BE2C (cell line): ENCODE measurements at regions not wholly inside any gene's neighbourhood (a gene's known extent, or its start where the extent isn't known, plus 50 kb on each side); places are given as distances from the start of the nearest gene placed in this dataset.
"Not testable (repeated sequence)": the region's sequence is repeated elsewhere in the genome, so short reads cannot be mapped to it uniquely, and the experiment has no call there.

Source experiments
- DNase-seq: peaks from one replicate; pipeline ENCODE4 v3.0.0-alpha.2; 2020
- H3K27me3 ChIP-seq: fragments of 250-450 bp; sonication (Bioruptor Pico); 2 replicates; pipeline ENCODE4 v1.5.1; 2020; ENCODE audit warnings: mild to moderate bottlenecking
- H3K36me3 ChIP-seq: fragments of 250-450 bp; sonication (Bioruptor Pico); 2 replicates; pipeline ENCODE4 v1.5.1; 2020; ENCODE audit warnings: mild to moderate bottlenecking
- H3K4me1 ChIP-seq: fragments of 250-450 bp; sonication (Bioruptor Pico); 2 replicates; pipeline ENCODE4 v1.5.1; 2020
- H3K4me3 ChIP-seq: 2 replicates; pipeline ENCODE4 v1.5.1; 2011; ENCODE audit warnings: low read depth, low read length
- H3K9me3 ChIP-seq: fragments of 250-450 bp; sonication (Bioruptor Pico); 2 replicates; pipeline ENCODE4 v1.5.1; 2020
- TF ChIP-seq, protein P1 (sequence below): IDR thresholded peaks from 2 replicates; pipeline ENCODE4 v1.5.1; 2012; ENCODE audit warnings: mild to moderate bottlenecking, low read depth, low read length

DNA sequence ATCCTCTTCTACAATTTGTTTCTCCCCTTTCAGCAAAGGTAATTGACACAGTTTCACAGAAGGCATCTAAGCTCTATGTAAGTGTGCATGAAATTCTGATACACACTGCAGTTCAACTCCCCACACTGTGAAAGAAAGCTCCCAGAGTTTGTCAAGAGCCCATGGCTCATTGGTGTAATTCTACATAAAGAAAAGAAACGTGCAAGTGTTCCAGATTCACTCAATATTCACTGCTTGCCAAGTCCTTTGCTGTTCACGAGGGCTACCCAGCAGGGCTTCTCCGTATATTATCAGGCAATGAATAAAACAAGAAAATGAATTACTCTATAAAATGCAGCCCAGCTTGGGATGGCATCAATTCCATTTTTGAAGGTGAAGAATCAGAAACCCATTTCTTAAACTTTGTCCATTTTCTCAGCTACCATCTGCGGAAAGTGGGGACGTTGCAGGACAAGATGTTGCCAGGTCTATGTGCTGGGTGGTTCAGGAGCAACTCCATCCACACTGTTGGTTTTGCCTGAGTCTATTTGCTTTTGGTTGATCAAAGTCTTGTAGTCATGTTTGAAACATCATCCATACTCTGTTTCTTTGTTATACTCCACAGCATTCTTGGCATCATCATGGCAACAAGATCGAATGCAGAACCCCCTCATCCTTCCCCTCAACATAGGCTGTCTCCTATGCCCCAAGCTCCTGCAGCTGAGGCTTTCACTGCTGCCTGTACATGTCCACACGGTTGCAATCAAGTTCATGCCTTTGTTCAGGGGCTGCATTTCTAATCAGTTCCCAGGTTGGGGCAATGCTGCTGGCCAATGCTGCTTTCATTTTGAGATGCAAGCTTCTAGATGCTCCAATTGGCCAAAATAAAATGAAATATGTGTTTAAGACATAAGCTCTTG, 301.8 kb downstream of the MED10 start:
- H3K4me3 ChIP-seq, result no peak overlapping the region
- H3K27me3 ChIP-seq, result no peaks in the 10 kb centered on the region
- TF ChIP-seq, protein P1, sequence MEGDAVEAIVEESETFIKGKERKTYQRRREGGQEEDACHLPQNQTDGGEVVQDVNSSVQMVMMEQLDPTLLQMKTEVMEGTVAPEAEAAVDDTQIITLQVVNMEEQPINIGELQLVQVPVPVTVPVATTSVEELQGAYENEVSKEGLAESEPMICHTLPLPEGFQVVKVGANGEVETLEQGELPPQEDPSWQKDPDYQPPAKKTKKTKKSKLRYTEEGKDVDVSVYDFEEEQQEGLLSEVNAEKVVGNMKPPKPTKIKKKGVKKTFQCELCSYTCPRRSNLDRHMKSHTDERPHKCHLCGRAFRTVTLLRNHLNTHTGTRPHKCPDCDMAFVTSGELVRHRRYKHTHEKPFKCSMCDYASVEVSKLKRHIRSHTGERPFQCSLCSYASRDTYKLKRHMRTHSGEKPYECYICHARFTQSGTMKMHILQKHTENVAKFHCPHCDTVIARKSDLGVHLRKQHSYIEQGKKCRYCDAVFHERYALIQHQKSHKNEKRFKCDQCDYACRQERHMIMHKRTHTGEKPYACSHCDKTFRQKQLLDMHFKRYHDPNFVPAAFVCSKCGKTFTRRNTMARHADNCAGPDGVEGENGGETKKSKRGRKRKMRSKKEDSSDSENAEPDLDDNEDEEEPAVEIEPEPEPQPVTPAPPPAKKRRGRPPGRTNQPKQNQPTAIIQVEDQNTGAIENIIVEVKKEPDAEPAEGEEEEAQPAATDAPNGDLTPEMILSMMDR, result no peak
- no peaks in the 10 kb centered on the region; the same call in 1 of the 2 replicates for H3K9me3 ChIP-seq
- no peak for DNase-seq
- peaks cover 3% of the 10 kb centered on the region; the same call in 1 of the 2 replicates for H3K4me1 ChIP-seq
- H3K36me3 ChIP-seq, result no peaks in the 10 kb centered on the region

DNA sequence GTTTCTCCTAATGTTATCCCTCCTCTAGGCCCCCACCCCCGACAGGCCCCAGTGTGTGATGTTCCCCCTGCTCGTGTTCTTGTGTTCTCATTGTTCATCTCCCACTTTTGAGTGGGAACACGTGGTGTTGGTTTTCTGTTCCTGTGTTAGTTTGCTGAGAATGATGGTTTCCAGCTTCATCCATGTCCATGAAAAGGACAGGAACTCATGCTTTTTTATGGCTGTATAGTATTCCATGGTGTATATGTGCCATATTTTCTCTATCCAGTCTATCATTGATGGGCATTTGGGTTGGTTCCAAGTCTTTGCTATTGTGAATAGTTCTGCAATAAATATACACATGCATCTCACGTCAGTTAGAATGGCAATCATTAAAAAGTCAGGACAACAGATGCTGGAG, 305.9 kb downstream of the MED10 start:
- not testable (repeated sequence) for H3K9me3 ChIP-seq

DNA sequence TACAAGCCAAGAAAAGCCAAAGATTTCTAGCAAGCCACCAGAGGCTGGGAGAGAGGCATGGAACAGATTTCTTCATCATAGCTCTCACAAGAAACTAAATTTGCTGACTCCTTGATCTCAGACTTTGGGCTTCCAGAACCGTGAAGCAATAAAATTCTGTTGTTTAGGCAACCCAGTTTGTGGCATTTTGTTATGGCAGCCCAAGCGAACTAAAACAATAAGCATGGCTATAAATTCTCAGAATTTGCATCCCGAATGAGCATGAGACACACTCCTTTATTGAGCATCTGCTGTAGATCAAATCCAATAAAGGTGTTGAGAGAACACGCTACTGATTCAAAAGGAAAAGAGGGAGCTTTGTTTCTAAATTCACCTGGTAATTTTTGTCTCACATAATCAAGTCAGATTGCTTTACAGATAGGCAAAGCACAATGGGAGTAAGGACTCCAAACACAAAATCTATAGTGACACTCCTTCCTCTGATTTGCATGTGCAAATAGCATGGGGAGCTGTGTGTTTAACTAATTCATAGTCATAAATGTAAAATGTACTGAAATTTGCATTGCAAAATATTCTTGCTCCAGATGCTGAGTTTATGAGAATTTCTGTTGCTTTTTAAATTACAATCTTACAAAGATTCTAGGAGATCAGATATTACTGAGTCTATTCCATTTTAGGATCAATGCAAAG, 308.7 kb downstream of the MED10 start:
- DNase-seq, result no peak
- TF ChIP-seq, protein P1, result no peak
- no peaks in the 10 kb centered on the region for H3K4me1 ChIP-seq
- H3K27me3 ChIP-seq, result no peaks in the 10 kb centered on the region
- H3K9me3 ChIP-seq, result no peaks in the 10 kb centered on the region; the same call in 1 of the 2 replicates
- no peak overlapping the region for H3K4me3 ChIP-seq
- no peaks in the 10 kb centered on the region for H3K36me3 ChIP-seq

More for the DNA sequence above, 305.9 kb downstream of the MED10 start:
- H3K4me1 ChIP-seq, H3K4me3 ChIP-seq, H3K36me3 ChIP-seq, DNase-seq, H3K27me3 ChIP-seq: not testable (repeated sequence)

DNA sequence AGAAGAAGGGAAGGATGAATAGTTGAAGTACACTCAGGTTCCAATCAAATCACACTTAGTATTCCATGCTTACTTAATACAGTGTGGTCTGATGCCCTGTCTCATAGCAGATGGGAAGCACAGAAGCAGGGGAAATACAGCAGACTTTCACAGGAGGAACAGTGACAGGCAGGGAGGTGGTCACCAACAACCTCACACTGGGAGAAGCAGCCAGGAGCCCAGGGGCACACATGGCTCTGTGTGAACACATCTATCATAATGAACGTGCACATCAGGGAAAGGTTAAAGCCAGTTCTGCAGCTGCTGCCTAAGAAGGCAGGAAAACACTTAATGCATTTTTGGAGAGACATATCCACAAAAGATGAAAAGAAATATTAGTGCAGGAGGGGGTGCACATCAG, 312.3 kb downstream of the MED10 start:
- H3K9me3 ChIP-seq, result no peaks in the 10 kb centered on the region
- DNase-seq, result no peak
- H3K4me1 ChIP-seq, result no peaks in the 10 kb centered on the region
- TF ChIP-seq, protein P1, result no peak
- H3K4me3 ChIP-seq, result no peak overlapping the region
- no peaks in the 10 kb centered on the region; the same call in 1 of the 2 replicates for H3K27me3 ChIP-seq
- H3K36me3 ChIP-seq, result no peaks in the 10 kb centered on the region

DNA sequence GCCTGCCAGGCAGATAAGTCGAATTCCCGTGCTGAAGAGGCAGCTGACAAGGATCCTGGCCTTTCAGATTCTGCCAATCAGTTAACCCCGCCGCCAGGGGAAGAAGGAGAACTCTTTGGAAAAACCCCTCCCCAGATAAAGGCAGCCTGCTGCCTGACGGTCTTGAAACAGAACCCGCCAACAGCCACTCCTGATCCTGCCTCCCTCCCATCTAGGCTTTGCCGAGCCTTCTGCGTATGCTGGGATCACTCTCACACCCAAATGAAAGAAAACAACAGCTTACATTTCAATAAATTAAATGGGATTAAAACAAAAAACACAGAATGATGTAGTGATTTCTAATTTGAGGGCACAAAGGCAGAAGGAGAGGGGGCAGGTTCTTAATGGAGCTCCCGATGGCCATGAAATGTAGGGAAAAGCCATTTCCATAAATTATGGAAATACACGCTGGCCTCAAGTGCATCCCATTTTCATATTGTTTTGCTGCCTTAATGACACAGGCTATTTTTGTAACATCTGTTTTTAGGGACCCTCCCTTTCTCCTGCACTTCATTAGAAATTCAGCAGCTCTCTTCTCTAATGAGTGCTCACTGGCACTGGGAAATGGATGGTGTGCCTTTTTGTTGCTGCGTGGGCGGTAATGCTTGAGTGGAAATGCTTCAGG, 319.1 kb downstream of the MED10 start:
- TF ChIP-seq, protein P1, result no peak
- Histone ChIP-seq H3K36me3 (no peaks in the 10 kb centered on the region), H3K4me3 (no peak overlapping the region), H3K4me1 (no peaks in the 10 kb centered on the region), H3K27me3 (no peaks in the 10 kb centered on the region; the same call in 1 of the 2 replicates), H3K9me3 (no peaks in the 10 kb centered on the region; the same call in 1 of the 2 replicates)
- no peak for DNase-seq

DNA sequence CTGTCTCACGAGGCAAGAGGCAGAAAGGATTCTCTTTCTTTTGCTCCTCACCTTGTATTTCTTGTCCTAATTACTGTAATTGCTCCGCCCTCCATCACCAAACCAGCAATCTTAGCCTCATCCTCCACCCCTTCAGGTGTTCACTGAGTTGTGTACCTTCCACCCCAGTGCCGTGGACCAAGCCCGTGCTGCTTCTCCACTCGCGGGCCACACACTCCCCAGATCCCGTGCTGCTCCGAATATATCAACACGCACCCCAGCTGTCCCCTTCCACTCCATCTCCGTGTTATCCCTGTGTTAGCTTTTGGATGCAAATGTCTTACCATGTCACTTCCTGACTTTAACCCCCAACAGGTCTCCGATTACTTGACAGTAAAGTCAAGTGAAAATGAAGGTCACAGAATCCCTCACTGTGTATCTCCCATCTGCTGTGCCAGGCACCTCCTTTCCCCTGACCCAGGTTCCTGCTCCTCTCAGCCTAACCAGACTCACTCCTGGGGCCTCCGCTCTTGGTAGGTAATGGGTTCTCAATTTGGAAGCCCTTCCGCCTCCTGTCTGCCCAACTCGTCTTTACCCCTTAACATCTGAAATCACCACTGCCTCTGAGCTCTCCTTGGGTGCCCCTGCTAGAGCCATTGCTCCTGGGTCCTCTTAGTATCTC, 320.2 kb downstream of the MED10 start:
- DNase-seq, result no peak
- Histone ChIP-seq H3K4me1 (no peaks in the 10 kb centered on the region), H3K4me3 (no peak overlapping the region), H3K27me3 (no peaks in the 10 kb centered on the region), H3K9me3 (no peaks in the 10 kb centered on the region; the same call in 1 of the 2 replicates), H3K36me3 (no peaks in the 10 kb centered on the region)
- TF ChIP-seq, protein P1, result no peak
